ENCODE measurements at regions not wholly inside any gene's neighbourhood (a gene's known extent, or its start where the extent isn't known, plus 50 kb on each side); places are given as distances from the start of the nearest gene placed in this dataset.
"Not testable (repeated sequence)": the region's sequence is repeated elsewhere in the genome, so short reads cannot be mapped to it uniquely, and the experiment has no call there.

GRCh38 chr1:157326173-157326859, 188.1 kb upstream of the ETV3 start:
- no peak for TF ChIP-seq CTCF (conservative IDR thresholded peaks at IDR 0.05; ENCODE audit: low read depth, low read length)
- H3K4me3 ChIP-seq (ENCODE audit: low read length), result no peak overlapping the region
- DNase-seq (ENCODE audit: low read depth), result no peak

- H3K4me3 ChIP-seq (ENCODE audit: low read length), result no peak overlapping the region
- no peak for DNase-seq (ENCODE audit: low read depth)
- no peak for TF ChIP-seq CTCF (conservative IDR thresholded peaks at IDR 0.05; ENCODE audit: low read depth, low read length)
Measured at GRCh38 chr1:157325220-157325619, 187.0 kb upstream of the ETV3 start.

GRCh38 chr1:157321972-157322371, 183.8 kb upstream of the ETV3 start:
- not testable (repeated sequence) for DNase-seq (ENCODE audit: low read depth); H3K4me3 ChIP-seq (ENCODE audit: low read length)

GRCh38 chr1:157319567-157319966, 181.4 kb upstream of the ETV3 start:
- DNase-seq (ENCODE audit: low read depth), result no peak
- H3K4me3 ChIP-seq (ENCODE audit: low read length), result no peak overlapping the region
- TF ChIP-seq CTCF (conservative IDR thresholded peaks at IDR 0.05; ENCODE audit: low read depth, low read length), result no peak

GRCh38 chr1:157317229-157317628, 179.0 kb upstream of the ETV3 start:
- not testable (repeated sequence) for DNase-seq (ENCODE audit: low read depth); H3K4me3 ChIP-seq (ENCODE audit: low read length)

GRCh38 chr1:157315544-157315943, 177.3 kb upstream of the ETV3 start:
- no peak for DNase-seq (ENCODE audit: low read depth)
- no peak overlapping the region for H3K4me3 ChIP-seq (ENCODE audit: low read length)
- TF ChIP-seq CTCF (conservative IDR thresholded peaks at IDR 0.05; ENCODE audit: low read depth, low read length), result no peak

GRCh38 chr1:157314408-157314807, 176.2 kb upstream of the ETV3 start:
- TF ChIP-seq CTCF (conservative IDR thresholded peaks at IDR 0.05; ENCODE audit: low read depth, low read length), result no peak
- DNase-seq (ENCODE audit: low read depth), result no peak
- no peak overlapping the region for H3K4me3 ChIP-seq (ENCODE audit: low read length)

- no peak for TF ChIP-seq CTCF (conservative IDR thresholded peaks at IDR 0.05; ENCODE audit: low read depth, low read length)
- H3K4me3 ChIP-seq (ENCODE audit: low read length), result no peak overlapping the region
- no peak for DNase-seq (ENCODE audit: low read depth)
Measured at GRCh38 chr1:157313240-157313807, 175.1 kb upstream of the ETV3 start.

Data from retinal pigment epithelial cell (primary cell).